Esophagus squamous epithelium (tissue), 5 donors: ENCODE measurements at regions not wholly inside any gene's neighbourhood (a gene's known extent, or its start where the extent isn't known, plus 50 kb on each side); places are given as distances from the start of the nearest gene placed in this dataset.
"Not testable (repeated sequence)": the region's sequence is repeated elsewhere in the genome, so short reads cannot be mapped to it uniquely, and the experiment has no call there.

Experiments used
- DNase-seq: peaks from one replicate; lab custom pipeline; 2025; lab: John Stamatoyannopoulos, UW
- H3K27ac ChIP-seq, 4 donors: fragments of 200-600 bp; sonication (generic); one replicate each; pipeline ENCODE4 v1.5.1; 2016 to 2019; ENCODE audit warnings: mild to moderate bottlenecking in 1 of 4
- H3K27me3 ChIP-seq, 4 donors: fragments of 200-600 bp; sonication (generic); 1 replicate in 3 of 4; 2 replicates in 1 of 4; pipeline versions ENCODE4 v1.5.1 to v1.6.0; 2017 to 2021; ENCODE audit warnings: antibody characterized with exemption in 1 of 4
- H3K36me3 ChIP-seq, 3 donors: fragments of 200-600 bp; sonication (generic); one replicate each; pipeline ENCODE4 v1.5.1; 2016 to 2019
- H3K4me1 ChIP-seq, 3 donors: fragments of 200-600 bp; sonication (generic); one replicate each; pipeline ENCODE4 v1.5.1; 2017 to 2019
- H3K4me3 ChIP-seq, 4 donors: fragments of 200-600 bp; sonication (generic); 1 replicate in 3 of 4; 2 replicates in 1 of 4; pipeline ENCODE4 v1.5.1; 2016 to 2019; ENCODE audit warnings: mild to moderate bottlenecking in 2 of 4, moderate library complexity in 1 of 4
- H3K9me3 ChIP-seq, 3 donors: fragments of 200-600 bp; sonication (generic); one replicate each; pipeline ENCODE4 v1.5.1; 2016 to 2019
- POLR2A ChIP-seq, 4 donors: fragments of 450-650 bp; IDR thresholded peaks; one replicate each; pipeline ENCODE4 v1.6.1; 2017; ENCODE audit warnings: antibody characterized with exemption in 4 of 4, mild to moderate bottlenecking in 4 of 4, moderate library complexity in 3 of 4
- WGBS, 2 donors: methylation state at CpG; one replicate each; pipeline ENCODE4 v1.1.5; 2018; 5-methylcytosine and 5-hydroxymethylcytosine counted together
- intact Hi-C: fragments of 100-400 bp; cut with DNase I; formaldehyde crosslinking; loops from one replicate; pipeline ENCODE4 v1.15.0; 2022
- TF ChIP-seq, protein P1 (sequence below), 6 experiments: fragments of 450-650 bp in 4 of 6; fragments of 200-600 bp in 2 of 6; sonication (generic) in 2 of 6; IDR thresholded peaks; one replicate each; pipeline ENCODE4 v1.5.1; 2016 to 2019; ENCODE audit warnings: antibody characterized with exemption in 6 of 6, mild to moderate bottlenecking in 4 of 6, moderate library complexity in 4 of 6
- donor health status: DM: yes; HTN: yes; CAD: no.

DNA sequence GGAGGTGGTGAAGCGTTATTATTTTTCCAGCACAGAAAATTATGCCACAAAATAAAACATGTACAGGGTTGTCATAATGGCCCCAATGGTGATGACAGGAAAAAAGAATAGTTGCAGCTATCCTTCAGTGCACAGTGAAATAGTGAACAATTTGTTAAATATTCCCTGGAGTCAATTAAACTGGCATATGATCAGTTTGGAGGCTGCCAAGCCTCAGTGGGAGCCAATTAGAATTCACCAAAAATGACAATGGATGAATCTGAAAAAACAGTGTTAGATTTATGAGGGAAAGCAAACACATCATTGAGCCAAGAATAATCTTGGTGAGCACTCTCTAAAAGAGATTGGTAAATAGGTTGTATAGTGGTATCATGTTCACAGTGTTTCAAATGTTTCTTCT, 146.3 kb downstream of the OTUD1 start:
- H3K4me1 ChIP-seq = no peaks in the 10 kb centered on the region
- no peak overlapping the region for H3K4me3 ChIP-seq
- intact Hi-C loops = no loop called here
- H3K27ac ChIP-seq = no peak overlapping the region
- peaks cover 0 to 7% (median 0%) of the 10 kb centered on the region in 3 donors for H3K9me3 ChIP-seq
- 48 to 59% methylated on average over 1 of the region's 1 CpG for WGBS, 2 donors
- no peaks in the 10 kb centered on the region for H3K36me3 ChIP-seq
- no peak for DNase-seq
- TF ChIP-seq POLR2A (IDR thresholded peaks at IDR 0.05) = no peak
- TF ChIP-seq, protein P1, sequence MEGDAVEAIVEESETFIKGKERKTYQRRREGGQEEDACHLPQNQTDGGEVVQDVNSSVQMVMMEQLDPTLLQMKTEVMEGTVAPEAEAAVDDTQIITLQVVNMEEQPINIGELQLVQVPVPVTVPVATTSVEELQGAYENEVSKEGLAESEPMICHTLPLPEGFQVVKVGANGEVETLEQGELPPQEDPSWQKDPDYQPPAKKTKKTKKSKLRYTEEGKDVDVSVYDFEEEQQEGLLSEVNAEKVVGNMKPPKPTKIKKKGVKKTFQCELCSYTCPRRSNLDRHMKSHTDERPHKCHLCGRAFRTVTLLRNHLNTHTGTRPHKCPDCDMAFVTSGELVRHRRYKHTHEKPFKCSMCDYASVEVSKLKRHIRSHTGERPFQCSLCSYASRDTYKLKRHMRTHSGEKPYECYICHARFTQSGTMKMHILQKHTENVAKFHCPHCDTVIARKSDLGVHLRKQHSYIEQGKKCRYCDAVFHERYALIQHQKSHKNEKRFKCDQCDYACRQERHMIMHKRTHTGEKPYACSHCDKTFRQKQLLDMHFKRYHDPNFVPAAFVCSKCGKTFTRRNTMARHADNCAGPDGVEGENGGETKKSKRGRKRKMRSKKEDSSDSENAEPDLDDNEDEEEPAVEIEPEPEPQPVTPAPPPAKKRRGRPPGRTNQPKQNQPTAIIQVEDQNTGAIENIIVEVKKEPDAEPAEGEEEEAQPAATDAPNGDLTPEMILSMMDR (IDR thresholded peaks at IDR 0.05) = no peak
- no peaks in the 10 kb centered on the region for H3K27me3 ChIP-seq

DNA sequence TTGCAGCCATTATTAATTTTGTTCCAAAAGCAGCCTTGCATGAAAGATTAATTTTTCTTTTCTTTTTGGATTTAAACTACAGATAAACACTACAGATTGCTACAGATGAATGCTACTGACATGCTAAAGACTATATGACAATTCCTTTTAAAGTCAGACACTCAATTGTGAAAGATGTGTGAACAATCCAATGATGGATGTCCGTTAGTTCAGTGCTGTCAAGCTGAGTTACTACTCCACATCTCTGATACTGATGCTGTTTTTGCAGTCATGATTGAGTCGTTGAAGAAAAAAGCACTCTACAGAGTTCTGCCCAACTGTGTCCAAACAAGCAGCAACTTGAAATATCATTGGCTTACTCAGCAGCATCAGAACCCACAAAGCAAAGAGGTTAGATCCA, 146.8 kb downstream of the OTUD1 start:
- peaks cover 0 to 7% (median 0%) of the 10 kb centered on the region in 3 donors for H3K9me3 ChIP-seq
- H3K27me3 ChIP-seq = no peaks in the 10 kb centered on the region
- no peak overlapping the region for H3K27ac ChIP-seq
- DNase-seq = no peak
- intact Hi-C loops = no loop called here
- H3K36me3 ChIP-seq = no peaks in the 10 kb centered on the region
- TF ChIP-seq, protein P1 (IDR thresholded peaks at IDR 0.05) = no peak
- no peak for TF ChIP-seq POLR2A (IDR thresholded peaks at IDR 0.05)
- no peak overlapping the region for H3K4me3 ChIP-seq
- WGBS, 2 donors = 25 to 39% methylated on average over 2 of the region's 2 CpGs
- H3K4me1 ChIP-seq = no peaks in the 10 kb centered on the region

DNA sequence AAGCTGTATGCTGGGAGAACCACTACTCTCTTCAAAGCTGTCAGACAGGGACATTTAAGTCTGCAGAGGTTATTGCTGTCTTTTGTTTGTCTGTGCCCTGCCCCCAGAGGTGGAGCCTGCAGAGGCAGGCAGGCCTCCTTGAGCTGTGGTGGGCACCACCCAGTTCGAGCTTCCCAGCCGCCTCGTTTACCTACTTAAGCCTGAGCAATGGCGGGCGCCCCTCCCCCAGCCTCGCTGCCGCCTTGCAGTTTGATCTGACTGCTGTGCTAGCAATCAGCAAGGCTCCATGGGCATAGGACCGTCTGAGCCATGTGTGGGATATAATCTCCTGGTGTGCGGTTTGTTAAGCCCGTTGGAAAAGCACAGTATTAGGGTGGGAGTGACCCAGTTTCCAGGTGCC, 156.4 kb downstream of the OTUD1 start:
- H3K36me3 ChIP-seq, H3K4me3 ChIP-seq, H3K9me3 ChIP-seq, DNase-seq, H3K27ac ChIP-seq, H3K27me3 ChIP-seq, intact Hi-C loops, H3K4me1 ChIP-seq: not testable (repeated sequence)
- WGBS, 2 donors = 96% methylated on average over 6 of the region's 10 CpGs; no CpG with 5 or more reads in 1 of the 2 donors

DNA sequence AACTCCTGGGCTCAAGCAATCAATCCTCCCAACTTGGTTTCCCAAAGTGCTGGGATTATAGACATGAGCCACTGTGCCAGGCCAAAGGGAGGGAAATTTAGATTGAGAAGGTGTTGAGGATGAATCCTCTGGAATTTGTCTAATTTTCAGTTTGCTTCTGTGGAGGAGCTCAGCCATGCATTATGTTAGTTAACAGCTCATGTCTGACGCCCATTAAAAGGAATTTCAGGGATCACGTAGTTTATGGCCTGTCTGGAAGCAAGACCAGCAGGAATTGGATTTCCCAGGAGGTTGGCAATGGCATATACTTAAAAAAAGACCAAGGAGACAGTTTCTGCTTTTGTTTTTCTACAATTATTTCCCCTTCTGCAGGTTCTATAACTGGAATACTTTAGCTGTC, 165.7 kb downstream of the OTUD1 start:
- Histone ChIP-seq H3K9me3 (no peaks in the 10 kb centered on the region), H3K27ac (no peak overlapping the region), H3K4me3 (no peak overlapping the region), H3K27me3 (no peaks in the 10 kb centered on the region), H3K36me3 (no peaks in the 10 kb centered on the region), H3K4me1 (peaks cover 0 to 3% (median 3%) of the 10 kb centered on the region in 3 donors)
- 35 to 84% methylated on average over 2 of the region's 2 CpGs for WGBS, 2 donors
- no peak for TF ChIP-seq POLR2A (IDR thresholded peaks at IDR 0.05)
- TF ChIP-seq, protein P1 (IDR thresholded peaks at IDR 0.05) = no peak
- no peak for DNase-seq
- intact Hi-C loops = no loop called here

- Histone ChIP-seq H3K4me1 (peaks cover 0 to 22% (median 13%) of the 10 kb centered on the region in 3 donors), H3K27ac (no peak overlapping the region), H3K9me3 (no peaks in the 10 kb centered on the region), H3K4me3 (no peak overlapping the region), H3K36me3 (no peaks in the 10 kb centered on the region), H3K27me3 (no peaks in the 10 kb centered on the region)
- DNase-seq = no peak
- TF ChIP-seq, protein P1 (IDR thresholded peaks at IDR 0.05) = no peak
- no peak for TF ChIP-seq POLR2A (IDR thresholded peaks at IDR 0.05)
- WGBS, 2 donors = 79 to 84% methylated on average over 7 of the region's 7 CpGs
- intact Hi-C loops = no loop called here
Observed at GRCh38 chr10:23606456-23606855, 167.6 kb downstream of the OTUD1 start.

DNA sequence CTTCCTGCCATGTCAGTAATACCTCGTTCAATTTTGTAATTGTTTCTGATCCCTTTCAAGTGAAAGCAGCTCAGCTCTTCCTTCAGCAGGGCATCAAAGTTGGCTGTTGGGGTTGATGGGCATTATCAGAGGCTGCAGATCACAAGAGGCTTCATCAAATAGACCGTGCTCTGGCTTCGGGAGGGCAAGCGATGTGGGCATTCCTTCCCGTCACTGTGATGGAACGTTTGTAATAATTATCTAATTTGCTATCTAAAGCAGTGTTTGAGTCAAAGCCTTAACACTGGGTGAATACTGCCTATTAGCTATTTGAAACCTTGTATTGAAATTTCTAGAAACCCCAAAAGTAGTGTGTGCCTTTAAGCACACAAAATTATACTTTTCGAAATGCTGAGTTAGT, 170.1 kb downstream of the OTUD1 start:
- H3K4me3 ChIP-seq = no peak overlapping the region
- intact Hi-C loops = no loop called here
- DNase-seq = no peak
- 70 to 84% methylated on average over 7 of the region's 7 CpGs for WGBS, 2 donors
- TF ChIP-seq, protein P1 (IDR thresholded peaks at IDR 0.05) = no peak
- no peak for TF ChIP-seq POLR2A (IDR thresholded peaks at IDR 0.05)
- H3K27me3 ChIP-seq = no peaks in the 10 kb centered on the region
- no peaks in the 10 kb centered on the region for H3K36me3 ChIP-seq
- no peaks in the 10 kb centered on the region for H3K9me3 ChIP-seq
- no peak overlapping the region for H3K27ac ChIP-seq
- peaks cover 0 to 24% (median 13%) of the 10 kb centered on the region in 3 donors for H3K4me1 ChIP-seq
